Activated CD8-positive, alpha-beta T cell treated with anti-CD3 and anti-CD28 coated beads for 36 hours (primary cell): ENCODE measurements at regions not wholly inside any gene's neighbourhood (a gene's known extent, or its start where the extent isn't known, plus 50 kb on each side); places are given as distances from the start of the nearest gene placed in this dataset.

Experiments used
- ATAC-seq: fragments of 200-7000 bp; cut with Tn5 transposase; one replicate; pipeline ENCODE4 v1.10.0; 2021; ENCODE audit warnings: mild to moderate bottlenecking, moderate library complexity
- CTCF ChIA-PET: fragments of 350-600 bp; sonication (Branson Sonifier 250); formaldehyde crosslinking; loops from one replicate; lab custom pipeline; 2021; ENCODE audit warnings: antibody characterized with exemption; lab: Charles Lee
- POLR2A ChIA-PET: fragments of 350-600 bp; sonication (Branson Sonifier 250); formaldehyde crosslinking; loops from one replicate; lab custom pipeline; 2021; ENCODE audit warnings: antibody characterized with exemption; lab: Charles Lee
- DNase-seq: peaks from one replicate; pipeline ENCODE4 v3.0.0-alpha.2; 2020
- H3K27ac Mint-ChIP-seq: one replicate; pipeline ENCODE4 v1.8.0; 2021; ENCODE audit warnings: mild to moderate bottlenecking, mixed read lengths
- H3K27me3 Mint-ChIP-seq: one replicate; pipeline ENCODE4 v1.8.0; 2021; ENCODE audit warnings: mixed read lengths
- H3K36me3 Mint-ChIP-seq: one replicate; pipeline ENCODE4 v1.8.0; 2021; ENCODE audit warnings: low read depth, mixed read lengths
- H3K4me1 Mint-ChIP-seq: one replicate; pipeline ENCODE4 v1.8.0; 2021; ENCODE audit warnings: low read depth, mixed read lengths
- H3K4me3 Mint-ChIP-seq: one replicate; pipeline ENCODE4 v1.8.0; 2021; ENCODE audit warnings: mild to moderate bottlenecking, moderate library complexity, mixed read lengths
- H3K9me3 Mint-ChIP-seq: one replicate; pipeline ENCODE4 v1.8.0; 2021; ENCODE audit warnings: mixed read lengths
- intact Hi-C: fragments of 100-400 bp; cut with micrococcal nuclease; formaldehyde crosslinking; loops from one replicate; pipeline ENCODE4 v1.10.0; 2022
- TF ChIP-seq, protein P1 (sequence below): fragments of 200-600 bp; IDR thresholded peaks from one replicate; pipeline ENCODE4 v1.8.0; 2022; ENCODE audit warnings: antibody characterized with exemption, mild to moderate bottlenecking

DNA sequence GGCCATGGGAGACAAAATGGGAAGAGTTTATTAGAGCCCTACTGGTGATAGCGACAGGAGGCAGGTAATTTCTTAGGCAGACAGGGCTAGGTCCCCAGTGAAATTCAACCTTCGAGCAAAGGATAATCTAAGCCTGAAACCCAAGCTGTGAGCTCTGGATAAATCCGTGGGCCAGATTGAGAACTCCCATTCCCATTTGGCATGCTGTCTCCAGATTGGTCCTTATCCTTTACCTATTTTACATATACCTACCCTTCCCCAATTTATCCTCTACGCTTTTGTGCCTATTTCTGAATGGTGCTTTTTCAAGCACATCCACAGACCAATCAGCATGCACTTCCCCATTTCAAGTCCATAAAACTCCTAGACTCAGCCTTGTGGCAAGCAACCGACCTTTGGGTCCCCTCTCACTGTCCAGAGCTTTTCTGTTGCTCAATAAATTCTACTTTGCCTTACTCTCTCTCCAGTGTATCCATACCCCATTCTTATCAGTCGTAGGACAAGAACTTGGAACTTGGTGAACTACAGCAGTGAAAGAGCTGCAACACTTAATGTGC lies 268.0 kb downstream of the MYCN start:
- ATAC-seq (no peak), DNase-seq (no peak)
- TF ChIP-seq, protein P1, sequence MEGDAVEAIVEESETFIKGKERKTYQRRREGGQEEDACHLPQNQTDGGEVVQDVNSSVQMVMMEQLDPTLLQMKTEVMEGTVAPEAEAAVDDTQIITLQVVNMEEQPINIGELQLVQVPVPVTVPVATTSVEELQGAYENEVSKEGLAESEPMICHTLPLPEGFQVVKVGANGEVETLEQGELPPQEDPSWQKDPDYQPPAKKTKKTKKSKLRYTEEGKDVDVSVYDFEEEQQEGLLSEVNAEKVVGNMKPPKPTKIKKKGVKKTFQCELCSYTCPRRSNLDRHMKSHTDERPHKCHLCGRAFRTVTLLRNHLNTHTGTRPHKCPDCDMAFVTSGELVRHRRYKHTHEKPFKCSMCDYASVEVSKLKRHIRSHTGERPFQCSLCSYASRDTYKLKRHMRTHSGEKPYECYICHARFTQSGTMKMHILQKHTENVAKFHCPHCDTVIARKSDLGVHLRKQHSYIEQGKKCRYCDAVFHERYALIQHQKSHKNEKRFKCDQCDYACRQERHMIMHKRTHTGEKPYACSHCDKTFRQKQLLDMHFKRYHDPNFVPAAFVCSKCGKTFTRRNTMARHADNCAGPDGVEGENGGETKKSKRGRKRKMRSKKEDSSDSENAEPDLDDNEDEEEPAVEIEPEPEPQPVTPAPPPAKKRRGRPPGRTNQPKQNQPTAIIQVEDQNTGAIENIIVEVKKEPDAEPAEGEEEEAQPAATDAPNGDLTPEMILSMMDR = no peak
- Mint-ChIP-seq H3K36me3 (no peaks in the 10 kb centered on the region), H3K9me3 (no peaks in the 10 kb centered on the region), H3K4me3 (no peak overlapping the region), H3K27ac (no peak overlapping the region), H3K27me3 (peaks cover 5% of the 10 kb centered on the region), H3K4me1 (no peaks in the 10 kb centered on the region)
- POLR2A ChIA-PET = no interaction called here
- CTCF ChIA-PET = no interaction called here
- intact Hi-C loops = no loop called here

DNA sequence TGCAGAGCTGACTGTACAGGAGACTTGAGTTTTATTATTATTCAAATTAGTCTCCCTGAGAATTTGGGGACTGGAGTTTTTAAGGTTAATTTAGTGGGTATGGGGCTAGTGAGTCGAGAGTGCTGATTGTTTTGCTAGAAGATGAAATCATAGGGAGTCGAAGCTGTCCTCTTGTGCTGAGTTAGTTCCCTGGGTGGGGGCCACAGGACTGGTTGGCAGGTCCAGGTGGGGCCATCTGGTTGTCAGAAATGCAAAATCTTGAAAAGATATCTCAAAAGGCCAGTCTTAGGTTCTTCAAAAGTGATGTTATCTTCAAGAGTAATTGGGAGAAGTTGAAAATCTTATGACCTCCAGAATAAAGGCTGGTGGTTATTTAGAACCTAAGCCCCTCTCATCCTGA lies 267.3 kb downstream of the MYCN start:
- no peaks in the 10 kb centered on the region for H3K4me1 Mint-ChIP-seq
- TF ChIP-seq, protein P1 = no peak
- no peak overlapping the region for H3K27ac Mint-ChIP-seq
- no peaks in the 10 kb centered on the region for H3K36me3 Mint-ChIP-seq
- ChIA-PET CTCF (no interaction called here), POLR2A (no interaction called here)
- intact Hi-C loops = no loop called here
- DNase-seq (no peak), ATAC-seq (no peak)
- peaks cover 5% of the 10 kb centered on the region for H3K27me3 Mint-ChIP-seq
- no peaks in the 10 kb centered on the region for H3K9me3 Mint-ChIP-seq
- H3K4me3 Mint-ChIP-seq = no peak overlapping the region

DNA sequence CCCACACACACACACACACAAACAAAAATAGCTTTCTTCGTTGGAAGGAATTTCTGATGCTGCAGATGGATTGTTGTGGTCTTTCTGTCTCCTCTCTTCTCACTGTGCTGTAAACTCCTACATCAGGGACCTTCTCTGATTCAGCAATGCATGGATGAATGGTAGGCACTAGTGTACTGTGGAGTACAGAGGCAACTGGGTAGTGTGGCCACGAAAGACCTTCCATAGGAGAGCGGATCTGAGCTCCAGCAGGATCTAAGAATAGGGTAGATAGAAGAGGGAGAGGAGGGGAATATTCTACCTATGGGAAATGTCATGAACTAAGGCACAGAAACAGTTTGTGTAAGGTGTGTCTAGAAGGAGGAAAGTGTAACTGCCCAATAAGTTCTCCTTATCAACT lies 266.8 kb downstream of the MYCN start:
- Mint-ChIP-seq H3K4me3 (no peak overlapping the region), H3K9me3 (no peaks in the 10 kb centered on the region), H3K27ac (no peak overlapping the region), H3K27me3 (peaks cover 5% of the 10 kb centered on the region), H3K36me3 (no peaks in the 10 kb centered on the region), H3K4me1 (no peaks in the 10 kb centered on the region)
- ChIA-PET CTCF (no interaction called here), POLR2A (no interaction called here)
- intact Hi-C loops = no loop called here
- TF ChIP-seq, protein P1 = no peak
- no peak for ATAC-seq
- DNase-seq = no peak

DNA sequence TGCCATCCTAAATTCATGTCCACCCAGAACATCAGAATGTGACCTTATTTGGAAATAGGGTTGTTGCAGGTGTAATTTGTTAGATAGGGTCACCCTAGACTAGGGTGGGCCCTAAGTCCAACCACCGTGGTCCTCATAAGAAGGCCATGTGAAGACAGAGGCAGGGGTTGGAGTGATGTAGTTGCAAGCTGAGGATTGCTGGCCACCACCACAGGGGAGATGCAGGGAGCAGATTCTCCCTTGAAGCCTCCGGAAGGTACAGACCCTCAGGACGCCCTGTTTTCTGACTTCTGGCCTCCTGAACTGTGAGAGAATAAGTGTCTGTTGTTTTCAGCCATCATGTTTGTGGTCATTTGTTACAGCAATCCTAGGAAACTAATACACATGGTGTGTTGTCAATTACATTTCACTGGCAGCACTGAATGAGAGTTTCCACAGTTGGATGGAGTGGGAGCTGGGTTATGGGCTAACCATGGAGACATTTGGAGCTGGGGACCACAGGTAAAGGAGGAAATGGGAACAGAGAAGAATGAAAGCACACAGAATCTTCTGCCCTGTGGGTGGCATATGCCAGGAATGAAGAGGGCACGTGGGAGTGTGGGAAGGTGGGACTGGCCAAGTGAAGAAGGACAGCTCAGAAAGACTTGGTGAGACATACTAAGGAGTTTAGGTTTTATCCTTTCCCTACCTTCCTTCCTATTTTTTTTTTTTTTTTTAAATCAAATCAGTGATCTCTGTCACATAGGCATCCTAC lies 266.0 kb downstream of the MYCN start:
- peaks cover 5% of the 10 kb centered on the region for H3K27me3 Mint-ChIP-seq
- POLR2A ChIA-PET = no interaction called here
- intact Hi-C loops = no loop called here
- DNase-seq = no peak
- CTCF ChIA-PET = no interaction called here
- ATAC-seq = no peak
- H3K9me3 Mint-ChIP-seq = no peaks in the 10 kb centered on the region
- H3K36me3 Mint-ChIP-seq = no peaks in the 10 kb centered on the region
- H3K4me1 Mint-ChIP-seq = no peaks in the 10 kb centered on the region
- TF ChIP-seq, protein P1 = no peak
- no peak overlapping the region for H3K27ac Mint-ChIP-seq
- no peak overlapping the region for H3K4me3 Mint-ChIP-seq

DNA sequence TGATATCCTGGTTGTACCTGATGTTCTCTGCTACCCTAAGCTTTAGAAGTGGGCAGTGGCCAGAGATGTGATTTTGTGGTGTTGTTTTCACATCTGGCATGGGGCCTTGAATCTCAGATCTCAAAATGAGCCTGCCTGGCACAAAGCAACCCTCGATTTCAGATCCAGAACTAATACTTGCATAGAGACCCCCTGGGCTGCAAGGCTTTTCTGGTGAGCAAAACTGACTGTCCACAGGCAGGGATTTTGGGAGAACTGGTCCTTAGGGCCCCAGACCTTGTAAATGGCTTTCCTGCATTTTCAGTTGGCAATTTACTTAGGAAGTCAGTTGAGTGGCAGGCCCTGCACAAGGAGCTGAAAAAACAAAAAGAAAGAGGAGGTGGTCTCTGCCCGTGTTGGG lies 265.3 kb downstream of the MYCN start:
- no peak overlapping the region for H3K27ac Mint-ChIP-seq
- no peaks in the 10 kb centered on the region for H3K4me1 Mint-ChIP-seq
- no peaks in the 10 kb centered on the region for H3K36me3 Mint-ChIP-seq
- DNase-seq (no peak), ATAC-seq (no peak)
- POLR2A ChIA-PET = no interaction called here
- no peaks in the 10 kb centered on the region for H3K9me3 Mint-ChIP-seq
- TF ChIP-seq, protein P1 = no peak
- CTCF ChIA-PET = interaction anchor here (0.7 kb wide), 1 partner anchor 49 kb away, joined by 3 read pairs; no protein-coding TSS in a partner anchor
- H3K4me3 Mint-ChIP-seq = no peak overlapping the region
- intact Hi-C loops = no loop called here
- peaks cover 2% of the 10 kb centered on the region for H3K27me3 Mint-ChIP-seq
